ENCODE measurements at regions not wholly inside any gene's neighbourhood (a gene's known extent, or its start where the extent isn't known, plus 50 kb on each side); places are given as distances from the start of the nearest gene placed in this dataset.

- DNase-seq (ENCODE audit: low read depth), result no peak
These were observed 1052.6 kb upstream of the RBFOX1 start for GRCh38 chr16:6280055-6280454.

GRCh38 chr16:6279286-6279685 is 1053.4 kb upstream of the RBFOX1 start:
- DNase-seq (ENCODE audit: low read depth), result no peak

- DNase-seq (ENCODE audit: low read depth), result no peak
These were observed 1058.3 kb upstream of the RBFOX1 start for GRCh38 chr16:6274351-6274750.

- no peak for DNase-seq (ENCODE audit: low read depth)
These were observed 1065.0 kb upstream of the RBFOX1 start for GRCh38 chr16:6267682-6268081.

- no peak for DNase-seq (ENCODE audit: low read depth)
These were observed 1065.9 kb upstream of the RBFOX1 start for GRCh38 chr16:6266703-6267102.

GRCh38 chr16:6265968-6266367 is 1066.7 kb upstream of the RBFOX1 start:
- no peak for DNase-seq (ENCODE audit: low read depth)

DNA sequence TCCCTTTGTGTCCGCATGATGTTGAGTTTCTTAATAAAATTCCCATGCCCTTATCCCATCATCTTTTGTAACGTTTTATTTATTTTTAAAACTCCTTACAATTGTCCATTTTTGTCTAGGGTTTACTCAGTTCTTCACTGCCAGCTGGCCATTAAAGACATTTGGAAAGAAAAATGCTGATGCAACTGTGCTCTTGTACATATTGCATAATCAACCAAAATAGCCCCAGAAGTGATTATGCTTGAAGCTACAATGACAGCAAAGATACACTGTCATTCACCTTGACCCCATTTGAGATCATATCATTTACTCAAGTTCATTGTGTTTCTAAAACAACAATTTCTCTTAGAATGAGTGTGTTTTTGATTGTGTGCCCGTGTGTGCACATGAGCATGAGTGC is 1074.6 kb upstream of the RBFOX1 start:
- DNase-seq (ENCODE audit: low read depth), result no peak

GRCh38 chr16:6252541-6252940 is 1080.1 kb upstream of the RBFOX1 start:
- DNase-seq (ENCODE audit: low read depth), result no peak

DNA sequence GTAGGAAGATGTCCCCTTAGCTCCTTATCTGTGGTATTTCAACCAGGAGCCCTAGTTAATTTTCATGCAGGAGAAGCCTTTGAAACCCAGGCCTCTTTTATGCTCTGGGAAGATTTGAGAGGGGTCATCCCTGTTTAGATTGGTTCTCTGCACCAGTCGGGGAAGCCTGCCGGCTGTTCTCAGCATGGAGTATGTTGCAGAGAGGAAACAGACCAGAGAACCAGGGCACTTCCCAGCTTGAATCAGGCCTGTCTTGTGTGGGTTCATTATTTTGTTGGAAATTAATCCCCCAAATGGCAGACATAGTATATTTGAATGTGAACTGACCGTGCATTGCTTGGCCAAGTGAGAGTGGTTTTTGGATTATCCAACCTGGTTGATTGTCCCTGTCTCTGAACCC is 1082.1 kb upstream of the RBFOX1 start:
- no peak for DNase-seq (ENCODE audit: low read depth)

DNA sequence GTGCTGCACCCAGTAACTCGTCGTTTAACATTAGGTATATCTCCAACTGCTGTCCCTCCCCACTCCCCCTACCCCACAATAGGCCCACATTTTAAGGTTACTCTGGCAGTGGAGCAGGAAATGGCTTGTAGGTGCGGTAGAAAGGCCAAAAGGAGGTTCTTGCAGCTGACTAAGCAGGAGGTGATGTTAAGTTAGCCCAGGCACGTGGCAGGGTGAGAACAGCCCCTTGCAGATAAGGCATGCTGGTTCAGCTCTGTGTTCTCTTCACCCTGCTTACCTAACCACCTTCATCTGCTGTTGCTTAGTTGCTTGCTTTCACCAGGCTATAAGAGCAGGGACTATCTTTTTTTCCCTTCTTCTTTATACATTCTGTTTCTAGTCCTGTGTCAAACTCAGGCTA is 1082.8 kb upstream of the RBFOX1 start:
- no peak for DNase-seq (ENCODE audit: low read depth)

- DNase-seq (ENCODE audit: low read depth), result no peak
These were observed 1084.4 kb upstream of the RBFOX1 start for GRCh38 chr16:6248199-6248598.

DNA sequence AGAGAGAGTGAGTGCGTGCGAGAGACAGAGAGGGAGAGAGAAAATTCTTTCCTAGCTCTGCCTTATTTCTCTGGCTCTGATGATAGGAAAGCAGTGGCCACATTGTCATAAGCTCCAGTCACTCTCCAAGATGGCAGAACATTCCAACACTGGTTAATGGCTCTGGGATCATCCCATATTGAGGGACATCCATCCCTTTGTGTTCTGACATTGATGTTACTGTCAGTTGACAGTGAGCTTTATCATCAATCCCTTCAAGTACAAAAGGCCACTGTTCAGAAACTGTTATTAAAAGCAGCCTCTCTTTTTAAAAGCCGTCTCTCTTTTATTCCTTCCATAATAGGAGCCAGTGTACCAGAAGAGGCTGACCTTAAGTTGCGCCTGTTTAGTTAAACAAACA is 1084.9 kb upstream of the RBFOX1 start:
- no peak for DNase-seq (ENCODE audit: low read depth)

GRCh38 chr16:6247150-6247549 is 1085.5 kb upstream of the RBFOX1 start:
- no peak for DNase-seq (ENCODE audit: low read depth)

GRCh38 chr16:6246266-6246665 is 1086.4 kb upstream of the RBFOX1 start:
- DNase-seq (ENCODE audit: low read depth), result no peak

- no peak for DNase-seq (ENCODE audit: low read depth)
These were observed 1100.6 kb upstream of the RBFOX1 start for GRCh38 chr16:6232056-6232455.

DNA sequence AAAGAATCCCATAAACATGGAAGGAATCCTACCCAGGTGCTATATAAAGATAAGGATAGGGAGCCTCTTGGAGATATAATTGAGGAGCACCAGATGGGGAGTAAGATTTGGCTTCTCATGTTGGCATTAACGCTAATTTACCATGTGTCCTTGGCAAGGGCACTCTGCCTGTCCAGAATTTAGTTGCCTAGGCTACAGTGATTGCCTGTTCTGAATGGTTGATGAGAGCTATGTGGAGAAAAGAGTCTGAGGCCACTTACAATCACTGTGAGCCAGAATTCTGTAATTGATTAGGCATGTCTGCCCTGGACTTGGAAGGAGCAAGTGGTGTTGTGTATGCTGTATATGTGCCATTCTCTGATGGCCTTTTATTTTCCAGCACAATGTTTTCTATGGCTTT is 1101.2 kb upstream of the RBFOX1 start:
- no peak for DNase-seq (ENCODE audit: low read depth)

DNA sequence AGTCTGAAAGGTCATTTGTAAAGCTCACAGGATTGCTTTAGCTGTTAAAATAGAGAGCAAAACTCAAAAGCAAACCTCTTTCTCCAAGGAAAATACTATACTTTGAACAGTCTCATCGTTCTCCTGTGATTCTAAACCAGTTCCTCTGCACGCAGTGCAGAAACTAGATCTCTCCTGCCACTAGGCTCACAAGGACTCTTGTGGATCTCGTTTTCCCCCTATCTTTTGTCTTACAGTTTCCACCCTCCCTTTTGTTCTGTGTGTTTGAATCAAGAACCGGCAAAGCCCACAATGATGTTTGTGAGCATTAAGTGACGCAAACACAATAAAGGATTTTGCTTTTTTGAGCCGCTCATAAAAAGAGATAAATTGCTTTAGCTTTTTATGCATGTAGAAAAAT is 1103.5 kb upstream of the RBFOX1 start:
- no peak for DNase-seq (ENCODE audit: low read depth)

DNA sequence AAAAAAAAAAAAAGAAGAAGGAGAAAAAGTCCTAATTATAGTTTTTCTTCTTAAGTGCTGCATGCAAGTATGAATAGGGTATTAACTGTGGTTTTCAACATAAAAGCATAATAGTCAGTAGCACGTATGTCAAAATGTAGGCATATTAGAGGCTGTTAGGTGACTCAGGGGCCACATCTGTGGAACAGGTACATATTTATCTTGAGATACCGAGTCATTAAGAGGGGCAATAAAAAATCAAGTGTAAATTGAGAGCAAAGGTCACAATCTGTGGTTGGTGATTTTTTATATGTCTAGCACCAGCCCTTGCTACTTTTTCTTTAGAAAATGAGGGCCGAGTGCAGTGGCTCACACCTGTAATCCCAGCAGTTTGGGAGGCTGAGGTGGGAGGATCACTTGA is 1113.8 kb upstream of the RBFOX1 start:
- DNase-seq (ENCODE audit: low read depth), result no peak

- DNase-seq (ENCODE audit: low read depth), result no peak
These were observed 1115.8 kb upstream of the RBFOX1 start for GRCh38 chr16:6216836-6217235.

DNA sequence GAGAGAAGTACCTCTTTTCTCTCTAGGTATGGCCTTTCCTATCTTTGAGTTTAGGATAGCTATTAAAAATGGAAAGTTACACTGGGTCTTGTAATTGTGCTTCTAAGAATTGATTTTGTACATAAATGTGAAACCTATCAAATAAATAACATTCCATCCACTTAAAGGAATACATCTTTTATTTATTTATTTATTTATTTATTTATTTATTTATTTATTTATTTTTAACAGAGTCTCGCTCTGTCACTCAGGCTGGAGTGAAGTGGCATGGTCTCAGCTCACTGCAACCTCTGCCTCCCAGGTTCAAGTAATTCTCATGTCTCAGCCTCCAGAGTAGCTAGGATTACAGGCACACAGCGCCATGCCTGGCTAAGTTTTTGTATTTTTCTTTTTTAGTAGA is 1114.0 kb upstream of the EEF2KMT start:
- no peak for DNase-seq (ENCODE audit: low read depth)

DNA sequence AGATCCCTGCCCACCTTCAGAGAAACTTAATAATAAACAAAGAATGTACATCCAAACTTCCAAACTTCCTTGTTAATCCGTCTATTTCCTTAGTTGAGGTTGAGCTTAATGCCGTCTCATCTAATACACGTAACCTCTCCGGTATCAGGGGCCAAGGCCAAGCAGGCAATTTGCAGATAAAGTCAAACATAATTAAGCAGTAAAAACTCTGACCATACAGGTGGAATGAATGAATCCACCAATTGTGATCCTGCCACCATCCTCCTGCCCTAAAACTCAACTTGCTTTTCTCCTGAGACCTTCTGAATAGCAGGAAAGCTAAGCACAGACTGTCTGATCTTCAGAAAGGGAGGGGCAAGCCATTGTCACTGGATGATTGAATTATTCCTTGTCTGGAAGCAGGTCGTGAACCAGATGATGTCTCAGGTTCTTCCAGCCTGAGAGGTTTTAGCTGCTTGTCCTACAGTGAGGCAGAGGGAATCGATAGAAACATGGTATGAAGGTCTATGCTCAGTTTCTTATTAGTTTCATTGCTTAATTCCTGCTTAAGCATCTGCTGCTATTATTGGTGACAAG is 1111.8 kb upstream of the EEF2KMT start:
- DNase-seq (ENCODE audit: low read depth), result no peak

- DNase-seq (ENCODE audit: low read depth), result no peak
These were observed 1110.0 kb upstream of the EEF2KMT start for GRCh38 chr16:6207580-6207979.

GRCh38 chr16:6207124-6207523 is 1109.5 kb upstream of the EEF2KMT start:
- DNase-seq (ENCODE audit: low read depth), result no peak

- no peak for DNase-seq (ENCODE audit: low read depth)
These were observed 1108.5 kb upstream of the EEF2KMT start for GRCh38 chr16:6206080-6206479.

DNA sequence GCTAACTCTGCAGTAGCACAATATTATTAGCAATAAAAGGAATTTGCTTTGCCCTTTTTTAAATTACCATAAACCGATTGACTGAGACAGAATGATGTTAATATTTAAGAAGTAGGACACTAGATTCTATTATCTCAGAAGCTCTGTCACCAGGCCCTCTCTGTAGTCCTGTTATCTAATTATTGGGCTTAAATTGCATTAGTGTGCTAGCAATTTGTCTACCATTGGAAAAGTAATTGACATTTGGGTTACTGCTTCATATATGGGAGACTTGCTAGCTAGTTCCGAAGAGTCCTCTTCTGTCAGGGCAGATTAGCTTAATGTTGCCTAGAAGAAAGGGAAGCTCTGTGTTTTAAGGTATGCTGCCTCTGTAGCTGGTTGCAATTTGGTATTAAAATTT is 1107.3 kb upstream of the EEF2KMT start:
- no peak for DNase-seq (ENCODE audit: low read depth)

Measured in non-pigmented ciliary epithelial cell (primary cell).